Erythroblast (primary cell): ENCODE measurements at regions not wholly inside any gene's neighbourhood (a gene's known extent, or its start where the extent isn't known, plus 50 kb on each side); places are given as distances from the start of the nearest gene placed in this dataset.

Source experiments
- GATA1 ChIP-seq: IDR thresholded peaks from 2 replicates; pipeline ENCODE4 v1.6.1; 2011; ENCODE audit warnings: low read depth, mild to moderate bottlenecking, control low read depth, low read length, moderate library complexity
- POLR2A ChIP-seq: IDR thresholded peaks from 2 replicates; pipeline ENCODE4 v1.6.1; 2011; ENCODE audit warnings: mild to moderate bottlenecking, low read length

GRCh38 chr18:1052301-1052700, 147.6 kb downstream of the ADCYAP1 start:
- TF ChIP-seq POLR2A = no peak
- TF ChIP-seq GATA1 = no peak
